SK-N-MC (cell line): ENCODE measurements at regions not wholly inside any gene's neighbourhood (a gene's known extent, or its start where the extent isn't known, plus 50 kb on each side); places are given as distances from the start of the nearest gene placed in this dataset.

Experiments
- EZH2 ChIP-seq: fragments of 200-600 bp; sonication (generic); IDR thresholded peaks from one replicate; pipeline ENCODE4 v1.6.1; 2017; ENCODE audit warnings: antibody characterized with exemption
- FOXP2 ChIP-seq: optimal IDR thresholded peaks from 2 replicates; pipeline ENCODE3; 2011; ENCODE audit warnings: mild to moderate bottlenecking, moderate library complexity; ENCODE audit not compliant: insufficient read depth; ENCODE audit errors: extremely low read length, control extremely low read depth
- POLR2AphosphoS5 ChIP-seq: IDR thresholded peaks from 2 replicates; pipeline ENCODE4 v1.6.1; 2012; ENCODE audit warnings: mild to moderate bottlenecking, low read depth, low read length, borderline replicate concordance

DNA sequence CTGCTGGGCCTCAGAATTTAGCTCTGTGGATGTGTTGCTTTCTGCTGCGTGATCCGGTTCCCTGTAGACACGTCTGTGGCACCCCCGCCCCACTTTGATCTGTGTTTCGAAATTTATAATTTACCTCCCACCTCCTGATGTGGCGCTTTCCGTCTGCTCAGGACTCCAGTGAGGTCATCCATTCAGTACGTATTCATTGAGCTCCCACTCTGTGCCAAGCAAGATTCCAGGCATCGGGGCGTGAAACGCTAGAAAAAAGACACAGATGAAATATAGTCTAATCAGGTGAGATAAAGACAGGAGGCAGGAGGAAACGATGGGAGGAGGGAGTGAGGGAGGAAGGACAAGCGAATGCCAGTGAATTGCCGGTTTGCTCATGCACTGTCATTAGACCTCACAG lies 431.9 kb upstream of the SULF2 start:
- TF ChIP-seq EZH2 (no peak), POLR2AphosphoS5 (no peak), FOXP2 (no peak)
